Mammary epithelial cell (primary cell): ENCODE measurements at regions not wholly inside any gene's neighbourhood (a gene's known extent, or its start where the extent isn't known, plus 50 kb on each side); places are given as distances from the start of the nearest gene placed in this dataset.

Experiments
- EZH2 ChIP-seq: IDR thresholded peaks from 2 replicates; pipeline ENCODE4 v1.6.1; 2012; ENCODE audit warnings: low read length, inconsistent platforms, borderline replicate concordance
- TF ChIP-seq, protein P1 (sequence below), 2 donors: IDR thresholded peaks in 1 of 2; conservative IDR thresholded peaks in 1 of 2; 2 replicates each; pipeline ENCODE4 v1.5.1; 2011 to 2012; ENCODE audit warnings: inconsistent platforms in 2 of 2, low read length in 2 of 2, mild to moderate bottlenecking in 2 of 2, control low read depth in 1 of 2, low read depth in 1 of 2; ENCODE audit not compliant: insufficient read depth in 1 of 2; ENCODE audit errors: extremely low read depth in 1 of 2

- TF ChIP-seq, protein P1, sequence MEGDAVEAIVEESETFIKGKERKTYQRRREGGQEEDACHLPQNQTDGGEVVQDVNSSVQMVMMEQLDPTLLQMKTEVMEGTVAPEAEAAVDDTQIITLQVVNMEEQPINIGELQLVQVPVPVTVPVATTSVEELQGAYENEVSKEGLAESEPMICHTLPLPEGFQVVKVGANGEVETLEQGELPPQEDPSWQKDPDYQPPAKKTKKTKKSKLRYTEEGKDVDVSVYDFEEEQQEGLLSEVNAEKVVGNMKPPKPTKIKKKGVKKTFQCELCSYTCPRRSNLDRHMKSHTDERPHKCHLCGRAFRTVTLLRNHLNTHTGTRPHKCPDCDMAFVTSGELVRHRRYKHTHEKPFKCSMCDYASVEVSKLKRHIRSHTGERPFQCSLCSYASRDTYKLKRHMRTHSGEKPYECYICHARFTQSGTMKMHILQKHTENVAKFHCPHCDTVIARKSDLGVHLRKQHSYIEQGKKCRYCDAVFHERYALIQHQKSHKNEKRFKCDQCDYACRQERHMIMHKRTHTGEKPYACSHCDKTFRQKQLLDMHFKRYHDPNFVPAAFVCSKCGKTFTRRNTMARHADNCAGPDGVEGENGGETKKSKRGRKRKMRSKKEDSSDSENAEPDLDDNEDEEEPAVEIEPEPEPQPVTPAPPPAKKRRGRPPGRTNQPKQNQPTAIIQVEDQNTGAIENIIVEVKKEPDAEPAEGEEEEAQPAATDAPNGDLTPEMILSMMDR (conservative IDR thresholded peaks at IDR 0.05 in 1 of 2, IDR thresholded peaks at IDR 0.05 in 1 of 2; ENCODE audit: extremely low read depth in 1 of 2, insufficient read depth in 1 of 2, low read depth in 1 of 2, low read length in 2 of 2): no peak
- no peak for TF ChIP-seq EZH2
Observed at GRCh38 chr5:72630721-72631120, 123.5 kb upstream of the ZNF366 start.
